Endothelial cell of umbilical vein (primary cell): ENCODE measurements at regions not wholly inside any gene's neighbourhood (a gene's known extent, or its start where the extent isn't known, plus 50 kb on each side); places are given as distances from the start of the nearest gene placed in this dataset.

Experiments
- BruUV-seq: library from RNA; stranded (reverse); fragments of 400-500 nt; replicated peaks from 2 replicates; lab custom pipeline; 2021; lab: Mats Ljungman, UMichigan
- CTCF ChIA-PET: fragments of 300-600, 350-600 bp; sonication (Branson Sonifier 250); formaldehyde crosslinking; loops from one replicate; lab custom pipeline; 2021; ENCODE audit warnings: antibody characterized with exemption, inconsistent platforms; lab: Charles Lee
- POLR2A ChIA-PET: fragments of 300-600, 350-600 bp; sonication (Branson Sonifier 250); formaldehyde crosslinking; loops from one replicate; lab custom pipeline; 2021; ENCODE audit warnings: antibody characterized with exemption, inconsistent platforms; lab: Charles Lee
- DNase-seq: peaks from one replicate; pipeline ENCODE4 v3.0.0-alpha.2; 2011; ENCODE audit warnings: low read depth, low spot score
- FAIRE-seq: peaks from 2 replicates; lab custom pipeline; 2011; peaks lifted over from hg19 to GRCh38; lab: Jason Lieb, UNC
- H2AFZ ChIP-seq: 2 replicates; pipeline ENCODE4 v1.6.0; 2012; ENCODE audit warnings: low read depth, low read length, control low read depth, inconsistent platforms
- H3K27ac ChIP-seq: 2 replicates; pipeline ENCODE4 v1.5.1; 2011; ENCODE audit warnings: low read depth, mild to moderate bottlenecking, control low read depth, low read length, moderate library complexity; ENCODE audit not compliant: insufficient read depth
- H3K27me3 ChIP-seq, 2 experiments: 2 replicates each; pipeline versions ENCODE4 v1.6.0 to v1.6.1; 2011; ENCODE audit warnings: low read length in 2 of 2, mixed read lengths in 1 of 2; ENCODE audit not compliant: control insufficient read depth in 2 of 2, insufficient read depth in 2 of 2
- H3K36me3 ChIP-seq, 2 experiments: 2 replicates in 1 of 2; 3 replicates in 1 of 2; pipeline ENCODE4 v1.5.1; 2011; ENCODE audit warnings: low read length in 2 of 2, mild to moderate bottlenecking in 1 of 2, moderate library complexity in 1 of 2; ENCODE audit not compliant: control insufficient read depth in 2 of 2, insufficient read depth in 2 of 2; ENCODE audit errors: extremely low read depth in 1 of 2
- H3K4me1 ChIP-seq: 3 replicates; pipeline ENCODE4 v1.5.1; 2011; ENCODE audit warnings: mild to moderate bottlenecking, low read length; ENCODE audit not compliant: control insufficient read depth, insufficient read depth; ENCODE audit errors: extremely low read depth
- H3K4me2 ChIP-seq: 2 replicates; pipeline ENCODE4 v1.6.1; 2011; ENCODE audit warnings: low read length, control low read depth, mixed read lengths; ENCODE audit not compliant: insufficient read depth
- H3K4me3 ChIP-seq, 3 experiments: fragments of 200-600 bp in 1 of 3; sonication (generic), shearing (Covaris generic) in 1 of 3; replicated peaks in 1 of 3; 2 replicates each; pipeline ENCODE4 v1.5.1; 2011 to 2016; ENCODE audit warnings: control low read depth in 3 of 3, low read length in 3 of 3, mild to moderate bottlenecking in 2 of 3, inconsistent platforms in 1 of 3, low read depth in 1 of 3, moderate library complexity in 1 of 3; ENCODE audit not compliant: insufficient read depth in 1 of 3
- H3K79me2 ChIP-seq: 2 replicates; pipeline ENCODE4 v1.6.0; 2012; ENCODE audit warnings: low read length, inconsistent platforms; ENCODE audit not compliant: control insufficient read depth, insufficient read depth
- H3K9ac ChIP-seq: replicated peaks from 2 replicates; pipeline ENCODE3; 2011; ENCODE audit warnings: low read length, control low read depth; ENCODE audit not compliant: insufficient read depth; ENCODE audit errors: extremely low read depth
- H3K9me1 ChIP-seq: replicated peaks from 3 replicates; pipeline ENCODE4 v1.6.0; 2011; ENCODE audit warnings: mild to moderate bottlenecking, low read length; ENCODE audit not compliant: control insufficient read depth, insufficient read depth; ENCODE audit errors: extremely low read depth
- H3K9me3 ChIP-seq: replicated peaks from 2 replicates; pipeline ENCODE4 v1.5.1; 2012; ENCODE audit warnings: low read length, inconsistent platforms; ENCODE audit not compliant: control insufficient read depth, insufficient read depth
- H4K20me1 ChIP-seq: replicated peaks from 2 replicates; pipeline ENCODE3; 2011; ENCODE audit warnings: mild to moderate bottlenecking, low read length; ENCODE audit not compliant: control insufficient read depth, insufficient read depth; ENCODE audit errors: extremely low read depth
- EZH2 ChIP-seq: IDR thresholded peaks from 2 replicates; pipeline ENCODE4 v1.6.1; 2012; ENCODE audit warnings: borderline replicate concordance, low read depth, mild to moderate bottlenecking, moderate library complexity, low read length, inconsistent platforms; ENCODE audit not compliant: severe bottlenecking
- FOS ChIP-seq: IDR thresholded peaks from 2 replicates; pipeline ENCODE4 v1.6.1; 2011; ENCODE audit warnings: mild to moderate bottlenecking, low read length, moderate library complexity, borderline replicate concordance; ENCODE audit not compliant: insufficient read depth
- GATA2 ChIP-seq: IDR thresholded peaks from 2 replicates; pipeline ENCODE4 v1.7.0; 2011; ENCODE audit warnings: low read depth, mild to moderate bottlenecking, moderate library complexity, mixed read lengths, low read length; ENCODE audit not compliant: insufficient read length, insufficient read depth
- JUN ChIP-seq: IDR thresholded peaks from 2 replicates; pipeline ENCODE4 v1.6.1; 2011; ENCODE audit warnings: borderline replicate concordance, low read depth; ENCODE audit not compliant: insufficient read length, insufficient read depth
- MYC ChIP-seq: IDR thresholded peaks from one replicate; pipeline ENCODE4 v1.6.1; 2011; ENCODE audit warnings: mild to moderate bottlenecking, low read depth, low read length
- POLR2A ChIP-seq: IDR thresholded peaks from 2 replicates; pipeline ENCODE4 v1.6.1; 2012; ENCODE audit warnings: low read depth, mild to moderate bottlenecking, control low read depth, low read length
- POLR2AphosphoS5 ChIP-seq: IDR thresholded peaks from 2 replicates; pipeline ENCODE4 v1.6.1; 2012; ENCODE audit warnings: low read depth, mild to moderate bottlenecking, control low read depth, low read length, moderate library complexity; ENCODE audit not compliant: insufficient read depth
- dilution Hi-C: fragments of 300-500 bp; cut with MboI; formaldehyde crosslinking; loops from one replicate; pipeline ENCODE4 v1.15.0; 2019; ENCODE audit warnings: low sequenced_read_pairs; ENCODE audit not compliant: extremely low pct_ligation_motif_present
- intact Hi-C: fragments of 100-400 bp; cut with micrococcal nuclease; formaldehyde crosslinking; loops from one replicate; pipeline ENCODE4 v1.10.0; 2022
- TF ChIP-seq, protein P1 (sequence below), 2 donors: IDR thresholded peaks; 1 replicate in 1 of 2; 2 replicates in 1 of 2; pipeline ENCODE4 v1.5.1; 2011; ENCODE audit warnings: low read length in 2 of 2, mild to moderate bottlenecking in 2 of 2, moderate library complexity in 2 of 2, control low read depth in 1 of 2, inconsistent platforms in 1 of 2, low read depth in 1 of 2; ENCODE audit not compliant: insufficient read depth in 1 of 2; ENCODE audit errors: extremely low read depth in 1 of 2
- TF ChIP-seq, protein P2 (sequence below): IDR thresholded peaks from 2 replicates; pipeline ENCODE4 v1.6.1; 2011; ENCODE audit not compliant: insufficient read depth, insufficient read length

- H3K79me2 ChIP-seq = no peaks in the 10 kb centered on the region
- no peak overlapping the region for H3K4me2 ChIP-seq
- FAIRE-seq (peak; percentile 64), DNase-seq (no peak)
- H3K9ac ChIP-seq = no peak overlapping the region
- H3K4me3 ChIP-seq = no peak overlapping the region
- no peaks in the 10 kb centered on the region for H3K4me1 ChIP-seq
- no peak overlapping the region for H2AFZ ChIP-seq
- ChIA-PET CTCF (no interaction called here), POLR2A (no interaction called here)
- H3K9me3 ChIP-seq = no peaks in the 10 kb centered on the region
- dilution Hi-C loops (no loop called here), intact Hi-C loops (no loop called here)
- TF ChIP-seq GATA2 = no peak
- no peak for TF ChIP-seq EZH2
- TF ChIP-seq FOS = no peak
- TF ChIP-seq, protein P1, sequence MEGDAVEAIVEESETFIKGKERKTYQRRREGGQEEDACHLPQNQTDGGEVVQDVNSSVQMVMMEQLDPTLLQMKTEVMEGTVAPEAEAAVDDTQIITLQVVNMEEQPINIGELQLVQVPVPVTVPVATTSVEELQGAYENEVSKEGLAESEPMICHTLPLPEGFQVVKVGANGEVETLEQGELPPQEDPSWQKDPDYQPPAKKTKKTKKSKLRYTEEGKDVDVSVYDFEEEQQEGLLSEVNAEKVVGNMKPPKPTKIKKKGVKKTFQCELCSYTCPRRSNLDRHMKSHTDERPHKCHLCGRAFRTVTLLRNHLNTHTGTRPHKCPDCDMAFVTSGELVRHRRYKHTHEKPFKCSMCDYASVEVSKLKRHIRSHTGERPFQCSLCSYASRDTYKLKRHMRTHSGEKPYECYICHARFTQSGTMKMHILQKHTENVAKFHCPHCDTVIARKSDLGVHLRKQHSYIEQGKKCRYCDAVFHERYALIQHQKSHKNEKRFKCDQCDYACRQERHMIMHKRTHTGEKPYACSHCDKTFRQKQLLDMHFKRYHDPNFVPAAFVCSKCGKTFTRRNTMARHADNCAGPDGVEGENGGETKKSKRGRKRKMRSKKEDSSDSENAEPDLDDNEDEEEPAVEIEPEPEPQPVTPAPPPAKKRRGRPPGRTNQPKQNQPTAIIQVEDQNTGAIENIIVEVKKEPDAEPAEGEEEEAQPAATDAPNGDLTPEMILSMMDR (IDR thresholded peaks at IDR 0.05; ENCODE audit: extremely low read depth in 1 of 2, insufficient read depth in 1 of 2, low read depth in 1 of 2, low read length in 2 of 2) = no peak
- no peak for TF ChIP-seq MYC
- no peak for TF ChIP-seq POLR2AphosphoS5
- no peak for TF ChIP-seq JUN
- TF ChIP-seq, protein P2, sequence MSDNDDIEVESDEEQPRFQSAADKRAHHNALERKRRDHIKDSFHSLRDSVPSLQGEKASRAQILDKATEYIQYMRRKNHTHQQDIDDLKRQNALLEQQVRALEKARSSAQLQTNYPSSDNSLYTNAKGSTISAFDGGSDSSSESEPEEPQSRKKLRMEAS = no peak
- no peak for TF ChIP-seq POLR2A
- no TSS peak for BruUV-seq
- H3K27me3 ChIP-seq = no peaks in the 10 kb centered on the region
- H3K27ac ChIP-seq = no peak overlapping the region
- H3K9me1 ChIP-seq = no peaks in the 10 kb centered on the region
- no peaks in the 10 kb centered on the region for H3K36me3 ChIP-seq
- H4K20me1 ChIP-seq = no peaks in the 10 kb centered on the region
Observed at GRCh38 chr2:217203086-217203485, 343.2 kb upstream of the TNP1 start.
